Liver (tissue), 3 donors: ENCODE measurements at regions not wholly inside any gene's neighbourhood (a gene's known extent, or its start where the extent isn't known, plus 50 kb on each side); places are given as distances from the start of the nearest gene placed in this dataset.
A peak's percentile ranks its signal among the peaks of the same experiment; 100 is the strongest.

Experiments used
- JUND ChIP-seq, 2 donors: IDR thresholded peaks; 2 replicates each; pipeline ENCODE4 v1.6.1; 2016; ENCODE audit warnings: antibody characterized with exemption in 2 of 2
- RAD21 ChIP-seq, 2 donors: IDR thresholded peaks; 2 replicates each; pipeline ENCODE4 v1.6.1; 2016; ENCODE audit warnings: antibody characterized with exemption in 2 of 2, mild to moderate bottlenecking in 2 of 2
- SP1 ChIP-seq: IDR thresholded peaks from 2 replicates; pipeline ENCODE4 v1.6.1; 2018; ENCODE audit warnings: antibody characterized with exemption, mild to moderate bottlenecking
- TF ChIP-seq, protein P1 (sequence below): fragments of 150-350 bp; IDR thresholded peaks from 2 replicates; pipeline ENCODE4 v1.5.1; 2017; ENCODE audit warnings: improper control_type of control experiment, low read depth, low read length; ENCODE audit not compliant: missing input control
- TF ChIP-seq, protein P2 (sequence below): IDR thresholded peaks from 2 replicates; pipeline ENCODE4 v1.6.1; 2016; ENCODE audit warnings: antibody characterized with exemption
- TF ChIP-seq, protein P3 (sequence below): IDR thresholded peaks from 2 replicates; pipeline ENCODE4 v1.6.1; 2016; ENCODE audit warnings: antibody characterized with exemption
- TF ChIP-seq, protein P4 (sequence below): IDR thresholded peaks from 2 replicates; pipeline ENCODE4 v1.6.1; 2016; ENCODE audit warnings: antibody characterized with exemption, mild to moderate bottlenecking
- donor health status: healthy.
- donor health status: healthy.

DNA sequence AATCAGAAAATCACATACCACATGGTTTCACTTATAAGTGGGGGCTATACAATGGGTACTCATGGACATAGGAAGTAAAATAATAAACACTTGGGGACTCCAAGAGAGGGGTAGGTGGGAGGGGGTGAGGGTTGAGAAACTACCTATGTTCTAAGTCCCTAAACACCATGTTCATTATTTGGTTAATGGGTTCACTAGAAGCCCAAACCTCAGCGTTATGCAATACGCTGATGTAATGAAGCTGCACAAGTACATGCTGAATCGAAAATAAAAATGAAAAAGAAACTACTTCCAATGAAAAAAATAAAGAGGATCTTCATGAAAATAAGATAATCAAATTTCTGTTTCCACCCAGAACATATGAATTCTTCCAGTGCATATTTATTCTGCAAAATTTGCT is 208.5 kb downstream of the TMEM161B start:
- TF ChIP-seq, protein P1, sequence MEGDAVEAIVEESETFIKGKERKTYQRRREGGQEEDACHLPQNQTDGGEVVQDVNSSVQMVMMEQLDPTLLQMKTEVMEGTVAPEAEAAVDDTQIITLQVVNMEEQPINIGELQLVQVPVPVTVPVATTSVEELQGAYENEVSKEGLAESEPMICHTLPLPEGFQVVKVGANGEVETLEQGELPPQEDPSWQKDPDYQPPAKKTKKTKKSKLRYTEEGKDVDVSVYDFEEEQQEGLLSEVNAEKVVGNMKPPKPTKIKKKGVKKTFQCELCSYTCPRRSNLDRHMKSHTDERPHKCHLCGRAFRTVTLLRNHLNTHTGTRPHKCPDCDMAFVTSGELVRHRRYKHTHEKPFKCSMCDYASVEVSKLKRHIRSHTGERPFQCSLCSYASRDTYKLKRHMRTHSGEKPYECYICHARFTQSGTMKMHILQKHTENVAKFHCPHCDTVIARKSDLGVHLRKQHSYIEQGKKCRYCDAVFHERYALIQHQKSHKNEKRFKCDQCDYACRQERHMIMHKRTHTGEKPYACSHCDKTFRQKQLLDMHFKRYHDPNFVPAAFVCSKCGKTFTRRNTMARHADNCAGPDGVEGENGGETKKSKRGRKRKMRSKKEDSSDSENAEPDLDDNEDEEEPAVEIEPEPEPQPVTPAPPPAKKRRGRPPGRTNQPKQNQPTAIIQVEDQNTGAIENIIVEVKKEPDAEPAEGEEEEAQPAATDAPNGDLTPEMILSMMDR: no peak
- no peak for TF ChIP-seq SP1
- TF ChIP-seq, protein P2, sequence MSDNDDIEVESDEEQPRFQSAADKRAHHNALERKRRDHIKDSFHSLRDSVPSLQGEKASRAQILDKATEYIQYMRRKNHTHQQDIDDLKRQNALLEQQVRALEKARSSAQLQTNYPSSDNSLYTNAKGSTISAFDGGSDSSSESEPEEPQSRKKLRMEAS: no peak
- TF ChIP-seq, protein P3, sequence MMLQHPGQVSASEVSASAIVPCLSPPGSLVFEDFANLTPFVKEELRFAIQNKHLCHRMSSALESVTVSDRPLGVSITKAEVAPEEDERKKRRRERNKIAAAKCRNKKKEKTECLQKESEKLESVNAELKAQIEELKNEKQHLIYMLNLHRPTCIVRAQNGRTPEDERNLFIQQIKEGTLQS: peak; percentile 58
- TF ChIP-seq JUND (IDR thresholded peaks at IDR 0.05): no peak
- TF ChIP-seq, protein P4, sequence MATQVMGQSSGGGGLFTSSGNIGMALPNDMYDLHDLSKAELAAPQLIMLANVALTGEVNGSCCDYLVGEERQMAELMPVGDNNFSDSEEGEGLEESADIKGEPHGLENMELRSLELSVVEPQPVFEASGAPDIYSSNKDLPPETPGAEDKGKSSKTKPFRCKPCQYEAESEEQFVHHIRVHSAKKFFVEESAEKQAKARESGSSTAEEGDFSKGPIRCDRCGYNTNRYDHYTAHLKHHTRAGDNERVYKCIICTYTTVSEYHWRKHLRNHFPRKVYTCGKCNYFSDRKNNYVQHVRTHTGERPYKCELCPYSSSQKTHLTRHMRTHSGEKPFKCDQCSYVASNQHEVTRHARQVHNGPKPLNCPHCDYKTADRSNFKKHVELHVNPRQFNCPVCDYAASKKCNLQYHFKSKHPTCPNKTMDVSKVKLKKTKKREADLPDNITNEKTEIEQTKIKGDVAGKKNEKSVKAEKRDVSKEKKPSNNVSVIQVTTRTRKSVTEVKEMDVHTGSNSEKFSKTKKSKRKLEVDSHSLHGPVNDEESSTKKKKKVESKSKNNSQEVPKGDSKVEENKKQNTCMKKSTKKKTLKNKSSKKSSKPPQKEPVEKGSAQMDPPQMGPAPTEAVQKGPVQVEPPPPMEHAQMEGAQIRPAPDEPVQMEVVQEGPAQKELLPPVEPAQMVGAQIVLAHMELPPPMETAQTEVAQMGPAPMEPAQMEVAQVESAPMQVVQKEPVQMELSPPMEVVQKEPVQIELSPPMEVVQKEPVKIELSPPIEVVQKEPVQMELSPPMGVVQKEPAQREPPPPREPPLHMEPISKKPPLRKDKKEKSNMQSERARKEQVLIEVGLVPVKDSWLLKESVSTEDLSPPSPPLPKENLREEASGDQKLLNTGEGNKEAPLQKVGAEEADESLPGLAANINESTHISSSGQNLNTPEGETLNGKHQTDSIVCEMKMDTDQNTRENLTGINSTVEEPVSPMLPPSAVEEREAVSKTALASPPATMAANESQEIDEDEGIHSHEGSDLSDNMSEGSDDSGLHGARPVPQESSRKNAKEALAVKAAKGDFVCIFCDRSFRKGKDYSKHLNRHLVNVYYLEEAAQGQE: no peak
- no peak for TF ChIP-seq RAD21 (IDR thresholded peaks at IDR 0.05)
